NCI-H146 treated with DMSO at 0.1 percent for 48 hours (cell line): ENCODE measurements at regions not wholly inside any gene's neighbourhood (a gene's known extent, or its start where the extent isn't known, plus 50 kb on each side); places are given as distances from the start of the nearest gene placed in this dataset.
"Not testable (repeated sequence)": the region's sequence is repeated elsewhere in the genome, so short reads cannot be mapped to it uniquely, and the experiment has no call there.

Source experiments
- DNase-seq: peaks from one replicate; lab custom pipeline; 2025; ENCODE audit not compliant: unreplicated experiment; lab: John Stamatoyannopoulos, UW

GRCh38 chr15:53218666-53219580, 428.8 kb upstream of the ONECUT1 start:
- DNase-seq = no peak

GRCh38 chr15:53216036-53216435, 425.9 kb upstream of the ONECUT1 start:
- DNase-seq = no peak

- no peak for DNase-seq
Observed at GRCh38 chr15:53213336-53213735, 423.2 kb upstream of the ONECUT1 start.

- DNase-seq = no peak
Observed at GRCh38 chr15:53212785-53213184, 422.6 kb upstream of the ONECUT1 start.

- DNase-seq = no peak
Observed at GRCh38 chr15:53210653-53211052, 420.5 kb upstream of the ONECUT1 start.

DNA sequence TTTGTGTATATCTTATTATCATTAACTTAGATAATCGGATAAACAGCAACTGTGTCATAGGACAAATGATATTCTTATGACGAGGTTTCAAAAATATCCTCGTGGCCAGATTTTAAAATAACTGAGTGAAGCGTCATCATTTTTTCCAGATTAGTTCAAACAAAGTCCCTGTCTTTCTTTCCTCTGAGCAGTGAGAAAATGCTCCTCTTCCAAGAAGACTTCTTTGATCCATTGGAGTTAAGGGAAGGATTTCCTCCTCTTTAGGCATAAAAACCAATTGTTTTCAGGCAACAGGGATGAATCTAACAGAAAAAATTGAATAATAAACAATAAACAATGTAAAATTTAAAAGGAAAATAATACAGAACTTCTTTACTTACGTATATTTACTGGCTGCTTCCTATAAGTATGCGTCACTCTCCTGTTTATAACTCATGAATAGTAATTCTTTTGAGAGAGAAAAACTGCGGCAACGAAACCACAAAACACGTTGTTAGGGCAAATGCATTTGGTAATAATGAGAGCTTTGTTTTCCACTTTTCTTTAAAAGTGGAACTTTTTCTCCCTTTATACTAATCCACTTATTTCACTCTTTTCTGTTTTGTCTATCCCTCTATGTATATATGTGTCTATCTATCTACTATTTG, 419.4 kb upstream of the ONECUT1 start:
- no peak for DNase-seq

DNA sequence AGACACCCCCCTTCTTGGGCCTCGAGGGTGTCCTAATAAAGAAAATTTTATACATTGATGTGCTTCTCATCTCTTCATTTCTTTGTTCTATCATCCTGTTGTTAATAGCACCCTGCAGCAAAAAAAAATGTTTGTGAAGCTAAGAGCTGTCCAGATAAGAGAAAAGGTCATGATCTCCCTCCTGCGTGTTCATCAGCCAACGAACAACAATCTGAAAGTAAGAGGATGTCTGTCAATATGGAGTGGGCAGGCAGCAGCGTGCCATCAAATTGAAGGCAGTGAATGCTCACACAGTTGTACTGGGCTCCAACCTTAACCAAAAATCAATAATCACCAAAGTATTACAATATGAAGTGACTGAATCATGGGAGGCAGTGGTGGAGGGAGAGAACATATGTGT, 418.6 kb upstream of the ONECUT1 start:
- peak; percentile 63 for DNase-seq

GRCh38 chr15:53203454-53203853, 413.3 kb upstream of the ONECUT1 start:
- no peak for DNase-seq

- DNase-seq = no peak
Observed at GRCh38 chr15:53202876-53203275, 412.7 kb upstream of the ONECUT1 start.

DNA sequence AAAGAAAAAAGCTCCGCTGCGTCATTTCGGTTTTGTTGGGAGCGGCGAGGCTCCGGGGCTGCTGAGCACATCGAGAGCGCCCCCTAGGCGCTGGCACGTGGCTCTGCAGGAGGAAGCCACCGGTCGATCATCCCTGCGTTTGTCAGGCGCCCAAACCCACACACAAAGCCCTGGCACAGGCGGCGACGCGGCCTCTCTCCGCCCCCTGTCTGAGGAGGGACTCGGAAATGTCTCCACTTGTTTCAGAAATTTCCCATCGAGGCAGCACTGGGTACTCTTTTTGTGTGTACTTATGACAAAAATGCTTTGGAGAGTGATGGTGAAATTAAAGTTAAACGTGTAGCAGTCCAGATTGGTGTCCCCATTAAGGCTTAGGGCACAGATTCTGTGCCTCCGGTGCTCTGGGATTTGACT, 407.3 kb upstream of the ONECUT1 start:
- DNase-seq = peak; percentile 31

GRCh38 chr15:53196788-53197187, 406.7 kb upstream of the ONECUT1 start:
- no peak for DNase-seq

DNA sequence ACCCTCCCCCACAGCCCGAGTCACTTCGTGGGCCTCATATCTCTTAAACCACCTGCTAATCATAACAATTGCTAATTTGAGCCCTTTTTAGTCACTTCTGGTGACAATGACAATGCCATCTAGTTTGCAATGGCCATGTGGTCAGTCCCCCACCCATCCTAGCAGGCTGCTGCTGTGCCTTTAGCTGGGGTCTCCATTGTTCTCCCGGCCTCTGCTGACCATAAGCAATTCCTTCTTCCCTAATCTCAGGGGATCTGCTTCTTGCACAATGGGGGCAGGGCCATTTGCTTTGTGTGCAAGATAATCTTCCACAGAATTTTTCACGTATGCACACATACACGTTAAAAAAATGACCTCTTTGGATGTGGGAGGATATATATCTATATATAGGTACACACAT, 406.1 kb upstream of the ONECUT1 start:
- no peak for DNase-seq

GRCh38 chr15:53193149-53193548, 403.0 kb upstream of the ONECUT1 start:
- no peak for DNase-seq

DNA sequence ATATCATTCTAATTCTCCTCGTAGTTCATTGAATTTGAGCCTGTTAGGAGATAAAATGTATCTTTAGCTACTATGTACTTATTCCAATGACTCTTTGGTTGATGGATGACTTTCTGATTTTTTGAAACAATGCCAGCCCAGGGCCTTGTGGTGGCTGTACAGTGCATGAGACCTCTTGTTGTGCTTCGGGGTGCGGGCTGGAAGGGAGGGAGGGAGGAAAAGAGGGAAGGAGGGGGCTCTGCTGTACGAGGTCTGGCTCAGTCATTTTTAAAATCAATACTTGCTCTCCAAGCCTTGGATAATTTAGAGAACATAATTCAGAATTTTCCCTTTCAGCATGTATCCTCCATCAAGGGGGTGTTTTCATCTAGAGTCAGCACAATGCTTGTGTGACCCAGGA, 399.7 kb upstream of the ONECUT1 start:
- DNase-seq = no peak

DNA sequence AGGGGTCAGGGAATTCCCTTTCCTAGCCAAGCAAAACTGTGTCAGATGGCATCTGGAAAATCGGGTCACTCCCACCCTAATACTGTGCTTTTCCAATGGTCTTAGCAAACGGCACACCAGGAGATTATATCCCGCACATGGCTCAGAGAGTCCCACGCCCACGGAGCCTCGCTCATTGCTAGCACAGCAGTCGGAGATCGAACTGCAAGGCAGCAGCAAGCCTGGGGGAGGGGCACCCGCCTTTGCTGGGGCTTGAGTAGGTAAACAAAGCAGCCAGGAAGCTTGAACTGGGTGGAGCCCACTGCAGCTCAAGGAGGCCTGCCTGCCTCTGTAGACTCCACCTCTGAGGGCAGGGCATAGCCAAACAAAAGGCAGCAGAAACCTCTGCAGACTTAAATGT, 393.3 kb upstream of the ONECUT1 start:
- not testable (repeated sequence) for DNase-seq

GRCh38 chr15:53171571-53171970, 381.4 kb upstream of the ONECUT1 start:
- DNase-seq = no peak

GRCh38 chr15:53166684-53167201, 376.6 kb upstream of the ONECUT1 start:
- DNase-seq = no peak

DNA sequence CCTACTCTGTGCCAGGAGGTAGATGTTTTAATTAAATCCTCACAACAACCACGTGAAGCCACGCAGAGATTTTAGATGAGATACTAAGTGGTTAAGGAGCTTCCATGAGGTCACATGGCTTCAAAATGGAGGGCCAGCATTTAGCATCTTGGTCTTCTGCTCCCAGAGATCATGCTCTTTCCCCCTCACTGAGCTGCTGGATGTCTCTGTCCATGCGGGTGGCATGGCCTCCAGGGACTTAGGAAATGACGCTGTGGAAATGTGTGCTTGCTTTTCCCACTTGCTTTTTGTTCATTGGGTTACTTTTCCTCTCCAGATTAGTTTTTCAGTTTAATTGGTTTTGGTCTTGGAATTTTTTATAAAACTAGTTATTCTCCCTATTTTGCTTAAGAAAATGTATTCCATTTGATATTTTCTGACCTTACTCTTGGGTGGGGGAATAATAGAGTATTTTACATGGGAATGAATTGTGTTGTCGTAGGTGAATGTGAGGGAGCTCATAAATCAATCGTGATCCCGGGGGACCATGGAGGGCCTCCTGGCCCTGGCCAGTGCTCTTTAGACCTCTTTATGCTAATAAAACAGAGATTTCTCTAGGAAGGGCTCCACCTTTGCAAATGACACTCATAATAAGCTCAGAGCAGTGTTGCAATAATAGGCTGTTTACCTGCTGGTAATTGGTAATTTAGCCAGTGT, 376.0 kb upstream of the ONECUT1 start:
- no peak for DNase-seq

GRCh38 chr15:53160092-53160704, 370.1 kb upstream of the ONECUT1 start:
- DNase-seq = no peak

DNA sequence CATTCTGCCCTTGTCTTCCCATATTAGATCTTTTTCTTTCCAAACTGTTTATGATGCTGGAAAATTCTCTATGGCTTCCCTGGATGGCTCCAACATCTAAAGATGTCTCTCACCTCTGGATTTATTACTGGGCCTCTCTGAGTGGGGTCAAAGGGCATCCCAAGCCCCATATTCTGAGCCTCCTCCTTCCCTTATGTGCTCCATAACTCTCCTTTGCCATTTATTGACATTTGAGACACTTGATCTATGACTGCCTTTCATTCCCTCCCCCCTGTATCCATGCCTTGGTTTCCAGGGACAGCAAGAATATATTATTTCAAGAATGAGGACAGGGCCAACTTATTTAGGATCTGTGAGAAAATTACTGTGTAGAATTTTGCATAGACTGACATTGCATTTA, 369.3 kb upstream of the ONECUT1 start:
- DNase-seq = no peak

GRCh38 chr15:53158995-53159394, 368.9 kb upstream of the ONECUT1 start:
- DNase-seq = no peak
